HG03139 (cell line): ENCODE measurements at regions not wholly inside any gene's neighbourhood (a gene's known extent, or its start where the extent isn't known, plus 50 kb on each side); places are given as distances from the start of the nearest gene placed in this dataset.

ENCODE experiments used
- ATAC-seq: cut with Tn5 transposase; IDR thresholded peaks from one replicate; pipeline ENCODE4 v1.9.1; 2021; ENCODE audit not compliant: unreplicated experiment

DNA sequence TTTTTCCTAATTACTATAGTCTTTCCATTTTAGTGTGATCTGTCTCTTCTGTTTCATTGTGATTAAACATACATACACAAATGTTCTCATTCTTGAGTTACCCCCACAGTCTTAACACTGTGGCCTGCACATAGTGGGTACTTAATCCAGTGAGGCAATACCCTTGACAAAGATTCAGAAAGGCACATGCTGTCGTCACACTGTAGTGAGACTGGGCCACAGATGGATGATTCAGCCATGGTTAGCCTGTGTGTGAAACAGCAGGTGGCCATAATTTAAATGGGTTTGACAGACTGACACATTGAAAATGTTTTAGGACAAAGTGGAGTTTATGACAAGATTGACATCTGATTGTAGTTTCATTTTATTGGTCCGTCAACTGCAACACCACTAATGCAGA lies 313.1 kb downstream of the C11orf87 start:
- ATAC-seq: no peak

DNA sequence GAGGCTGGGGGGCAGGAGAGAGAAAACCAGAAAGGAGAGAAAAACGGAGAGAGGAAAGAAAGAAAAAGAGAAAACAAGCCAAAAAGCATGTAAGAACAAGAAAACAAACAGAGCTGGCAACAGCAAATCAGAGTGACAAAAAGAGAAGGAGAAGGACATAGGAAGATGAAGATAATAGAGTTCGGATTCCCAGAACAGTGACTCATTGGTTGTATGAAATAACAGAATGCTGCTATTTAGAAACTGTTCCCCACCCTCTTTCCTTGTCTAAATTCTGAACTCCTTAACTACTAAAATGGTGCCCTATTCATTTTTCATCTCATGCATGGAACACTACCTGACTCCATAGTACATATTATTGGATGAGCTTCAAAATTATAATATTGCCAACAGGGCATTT lies 317.4 kb downstream of the C11orf87 start:
- ATAC-seq: no peak

DNA sequence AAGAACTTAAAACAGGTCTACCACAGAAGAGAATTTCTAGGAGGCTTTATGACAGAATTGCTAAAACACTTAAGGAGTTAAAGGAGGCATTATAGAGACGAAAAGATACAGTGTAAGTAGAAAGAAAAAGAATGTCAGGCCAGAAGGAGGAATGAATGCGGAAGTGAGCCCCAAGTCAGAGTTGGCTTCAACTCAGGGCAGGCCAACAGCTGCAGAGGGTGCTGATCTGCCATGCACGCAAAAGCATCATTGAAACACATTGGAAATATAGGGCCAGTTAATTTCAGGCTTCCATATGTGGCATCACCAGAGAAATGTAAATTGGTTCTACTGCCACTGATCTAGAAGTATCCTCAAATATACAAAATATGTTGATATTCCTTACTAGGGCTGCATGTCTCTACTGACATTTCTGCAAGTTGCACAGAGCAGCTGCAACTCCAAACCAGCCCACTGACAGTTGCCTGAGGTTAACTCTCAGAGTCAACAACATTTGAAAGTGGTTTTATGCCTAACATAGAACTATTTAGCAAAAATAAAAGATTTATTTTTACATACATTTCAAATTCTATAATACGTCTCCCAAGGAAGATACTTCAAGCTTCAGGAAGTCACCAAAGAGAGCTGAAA lies 324.1 kb downstream of the C11orf87 start:
- no peak for ATAC-seq

DNA sequence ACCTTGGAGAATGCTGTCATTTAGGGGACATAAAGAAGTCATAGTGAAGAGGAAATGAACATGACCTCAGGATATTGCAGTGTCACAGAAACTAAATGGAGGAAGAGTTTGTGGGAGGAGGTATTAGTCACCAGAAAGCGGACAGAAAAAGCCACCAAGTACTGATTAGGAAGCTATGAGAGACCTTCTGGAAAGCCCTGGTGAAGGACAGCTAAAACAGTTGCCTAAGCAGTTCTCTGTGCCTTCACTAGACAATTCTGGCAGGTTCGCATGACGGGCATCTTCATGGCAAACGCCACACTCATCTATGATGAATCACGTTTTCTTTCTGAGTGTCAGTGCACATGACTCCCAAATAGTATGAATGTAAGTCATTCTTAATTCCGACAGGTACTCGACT lies 325.8 kb downstream of the C11orf87 start:
- ATAC-seq: no peak

DNA sequence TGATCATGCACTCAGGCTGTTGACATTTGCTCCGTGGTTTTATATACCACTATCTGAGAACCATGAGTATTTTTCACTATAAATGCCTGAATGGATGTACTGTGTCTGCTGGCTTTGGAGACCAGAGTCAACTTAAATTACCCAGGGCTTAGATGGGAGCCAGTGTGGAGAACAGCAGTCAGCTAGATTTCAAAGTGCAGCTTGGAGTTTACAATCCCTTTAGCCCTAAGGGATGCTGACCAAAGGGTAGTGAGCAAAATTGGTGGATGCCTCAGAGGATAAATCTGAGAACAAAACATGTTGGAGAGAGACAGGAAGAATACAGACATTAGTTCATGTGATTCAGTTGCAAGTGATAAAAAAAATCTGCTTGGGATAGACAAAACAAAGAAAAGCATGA lies 327.5 kb downstream of the C11orf87 start:
- ATAC-seq: no peak

DNA sequence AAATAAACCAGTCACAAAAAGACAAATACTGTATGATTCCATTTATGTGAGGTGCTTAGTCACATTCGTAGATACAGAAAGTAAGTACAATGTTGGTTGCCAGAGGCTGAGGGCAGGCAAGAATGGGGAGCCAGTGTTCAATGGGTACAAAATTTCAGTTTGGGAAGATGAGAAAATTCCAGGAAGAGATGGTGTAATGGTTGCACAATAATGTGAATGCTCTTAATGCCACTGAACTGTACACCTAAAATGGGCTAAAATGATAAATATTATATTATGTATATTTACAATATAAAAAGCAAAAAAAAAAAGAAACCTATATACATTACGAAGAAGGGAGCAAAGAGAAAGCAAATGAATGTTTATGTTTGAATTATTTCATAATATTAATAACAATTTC lies 329.0 kb downstream of the C11orf87 start:
- ATAC-seq: no peak

DNA sequence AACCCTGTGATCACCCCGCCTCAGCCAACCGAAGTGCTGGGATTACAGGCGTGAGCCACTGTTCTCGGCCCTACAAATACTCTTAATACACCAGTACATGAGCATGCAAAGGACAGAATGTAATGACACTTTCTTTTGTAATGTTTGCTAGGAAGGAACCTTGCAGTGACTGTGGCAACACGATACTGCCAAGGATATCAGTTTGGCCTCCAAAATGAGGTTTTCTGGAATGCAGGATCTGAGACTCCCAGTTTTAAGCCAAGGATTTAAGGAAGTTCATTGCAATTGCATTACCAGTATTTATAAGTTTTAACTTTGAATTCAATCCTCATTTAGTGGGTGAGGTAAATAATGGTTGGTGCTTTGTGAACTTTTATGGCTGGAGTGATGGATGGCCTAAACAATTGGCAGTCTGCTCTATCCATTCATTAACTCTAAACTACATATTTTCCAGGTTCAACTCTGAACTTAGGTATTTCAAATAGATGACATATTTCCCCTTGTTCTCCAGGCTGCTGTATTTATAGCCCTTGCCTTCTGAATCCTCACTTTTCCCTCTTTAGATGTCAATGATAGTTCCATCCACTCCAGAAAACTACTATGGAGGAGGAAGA lies 330.3 kb downstream of the C11orf87 start:
- ATAC-seq: no peak

DNA sequence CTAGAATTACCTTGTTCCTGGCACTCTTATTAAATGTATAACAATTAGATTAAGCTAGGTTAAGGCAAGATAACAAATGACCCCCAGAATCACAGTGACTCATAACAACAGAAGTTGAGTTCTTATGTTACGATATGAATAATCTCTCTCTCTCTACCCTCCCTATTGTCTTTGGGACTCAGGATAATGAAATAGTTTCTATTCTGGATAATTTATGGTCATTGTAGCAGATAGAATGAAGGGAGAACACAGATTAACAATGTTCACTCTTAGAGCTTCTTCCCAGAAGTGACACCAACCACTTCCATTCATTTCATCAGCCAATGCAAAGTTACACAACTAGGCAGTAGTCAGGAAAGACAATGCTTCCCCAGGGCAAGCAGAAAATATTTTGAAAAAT lies 334.5 kb downstream of the C11orf87 start:
- ATAC-seq: no peak

DNA sequence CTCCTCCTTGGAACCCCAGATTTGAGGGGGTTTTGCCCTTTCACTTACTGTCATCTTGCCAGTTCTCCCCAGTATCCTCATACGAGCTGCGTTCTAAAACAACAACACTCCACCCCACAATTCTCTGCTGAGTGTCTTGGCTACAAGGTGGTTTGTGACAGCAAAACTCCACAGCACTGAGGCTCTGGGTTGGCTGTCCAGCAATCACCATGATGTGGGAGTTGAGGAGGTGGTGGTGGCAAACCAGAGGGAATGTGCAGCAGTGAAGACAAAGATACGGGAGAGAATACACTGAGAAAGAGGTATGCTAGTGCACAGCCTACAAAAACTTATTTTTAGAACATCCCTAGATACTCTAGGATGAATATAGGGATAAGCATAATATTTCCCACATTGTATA lies 335.0 kb downstream of the C11orf87 start:
- no peak for ATAC-seq

DNA sequence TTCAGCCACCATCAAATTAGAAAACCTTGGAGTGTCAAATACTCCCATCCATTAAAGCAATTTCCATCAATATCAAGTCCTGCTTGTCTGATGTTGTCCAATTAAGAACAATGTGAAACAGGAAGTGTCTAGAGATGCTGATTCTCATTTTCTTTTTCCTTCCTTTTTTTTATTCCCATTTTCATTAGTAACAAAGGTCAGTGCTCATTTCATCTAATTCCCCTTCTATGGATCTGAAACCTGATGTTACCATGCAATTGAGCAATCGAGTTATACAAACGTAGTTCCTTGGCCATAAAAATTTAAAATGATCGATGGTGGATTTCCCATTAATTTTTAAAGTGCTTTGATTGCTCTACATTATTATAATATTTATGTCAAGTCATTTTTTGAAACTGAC lies 330.6 kb upstream of the ZC3H12C start:
- no peak for ATAC-seq

DNA sequence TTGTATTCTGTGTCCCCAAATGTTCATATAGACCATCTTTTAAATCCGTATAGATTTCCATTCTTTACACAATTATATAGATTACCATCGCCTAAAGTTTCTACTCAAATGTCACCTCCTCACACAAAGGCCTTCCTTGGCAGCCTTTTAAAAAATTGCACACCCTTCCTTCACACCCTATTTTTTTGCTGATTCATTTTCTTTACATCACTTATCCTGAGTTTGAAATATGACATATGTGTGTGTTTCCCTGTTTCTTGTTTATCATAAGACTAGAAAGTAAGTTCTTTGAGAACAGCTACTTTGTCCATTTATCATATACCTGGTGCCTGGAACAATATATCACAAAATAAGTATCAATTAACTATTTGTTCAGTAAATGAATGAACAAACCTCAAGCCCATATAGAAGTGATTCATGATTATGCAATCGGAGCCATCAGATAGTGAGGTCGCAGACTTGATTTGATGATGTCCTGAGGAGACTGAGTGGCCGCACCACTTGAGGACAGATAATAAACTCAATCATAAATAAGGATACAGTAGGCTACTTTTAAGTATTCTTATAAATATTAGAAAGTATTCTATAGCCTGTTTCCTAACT lies 327.4 kb upstream of the ZC3H12C start:
- no peak for ATAC-seq

DNA sequence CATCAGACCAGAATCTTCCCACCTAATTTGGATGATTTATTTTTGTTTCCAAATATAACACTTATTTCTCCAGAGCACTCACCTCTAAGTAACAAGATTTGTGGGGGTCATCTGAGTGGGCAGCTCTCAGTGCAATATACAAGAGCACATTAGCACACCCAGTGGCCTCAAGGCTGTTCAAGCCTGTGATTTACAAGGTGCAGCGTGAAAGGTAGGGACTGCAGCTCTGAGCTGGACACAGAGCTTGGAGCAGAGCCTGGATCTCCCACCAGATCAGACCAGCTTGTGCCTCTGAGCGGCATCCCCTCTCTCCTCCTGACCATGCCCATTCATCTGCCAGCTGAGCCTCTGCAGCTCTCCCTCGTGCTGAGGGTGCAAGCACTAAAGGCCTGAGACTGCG lies 323.3 kb upstream of the ZC3H12C start:
- no peak for ATAC-seq

DNA sequence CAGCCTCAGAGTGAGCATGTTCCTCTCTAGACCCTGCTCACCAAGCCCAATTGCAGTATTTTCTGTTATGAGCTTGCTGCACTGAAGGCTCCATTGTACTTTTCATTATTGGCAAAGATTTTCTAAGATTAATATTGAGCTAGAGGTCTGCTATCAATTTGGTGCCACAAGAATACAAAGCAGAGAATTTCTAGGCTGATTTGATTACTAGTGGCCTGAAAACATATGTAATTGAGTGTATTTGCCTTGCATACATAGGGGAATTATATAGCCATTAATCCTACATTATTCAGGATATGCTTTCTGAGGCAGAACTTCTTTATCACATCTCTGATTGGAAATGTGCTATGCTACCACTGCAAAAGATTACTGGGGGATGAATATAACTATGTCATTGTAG lies 322.9 kb upstream of the ZC3H12C start:
- no peak for ATAC-seq

DNA sequence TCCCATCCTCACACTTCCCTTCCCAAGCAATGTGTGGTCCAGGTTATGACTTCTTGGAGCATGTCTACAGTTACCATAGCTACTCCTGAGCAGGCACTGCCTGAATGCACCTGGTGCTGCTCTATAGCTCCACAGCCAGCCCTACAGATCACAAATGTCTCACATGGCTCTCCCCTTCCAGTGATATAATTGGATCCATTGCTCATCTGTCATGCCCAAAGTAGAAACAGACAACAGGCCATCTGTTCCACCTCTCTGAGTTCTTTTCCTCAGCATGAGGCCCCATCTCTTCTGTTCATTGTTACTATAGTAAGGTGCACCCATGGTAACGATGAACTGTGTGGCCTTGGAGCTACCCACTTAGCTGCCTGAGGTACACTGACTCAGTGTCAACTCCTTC lies 320.3 kb upstream of the ZC3H12C start:
- no peak for ATAC-seq

DNA sequence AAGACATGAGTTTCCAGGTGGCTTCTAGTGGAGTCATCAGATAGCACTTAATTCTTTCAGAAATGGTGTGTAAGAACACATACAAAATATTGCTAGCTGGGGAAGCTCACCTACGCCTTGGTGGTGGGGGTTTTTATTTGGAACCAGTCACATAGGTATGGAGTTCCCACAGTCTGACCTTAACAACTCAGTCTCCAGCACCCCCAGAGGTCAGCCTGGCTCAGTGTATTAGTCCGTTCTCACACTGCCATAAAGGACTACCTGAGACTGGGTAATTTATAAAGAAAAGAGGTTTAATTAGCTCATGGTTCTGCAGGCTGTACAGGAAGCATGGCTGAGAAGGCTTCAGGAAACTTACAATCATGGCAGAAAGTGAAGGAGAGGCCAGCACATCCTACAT lies 317.5 kb upstream of the ZC3H12C start:
- no peak for ATAC-seq

DNA sequence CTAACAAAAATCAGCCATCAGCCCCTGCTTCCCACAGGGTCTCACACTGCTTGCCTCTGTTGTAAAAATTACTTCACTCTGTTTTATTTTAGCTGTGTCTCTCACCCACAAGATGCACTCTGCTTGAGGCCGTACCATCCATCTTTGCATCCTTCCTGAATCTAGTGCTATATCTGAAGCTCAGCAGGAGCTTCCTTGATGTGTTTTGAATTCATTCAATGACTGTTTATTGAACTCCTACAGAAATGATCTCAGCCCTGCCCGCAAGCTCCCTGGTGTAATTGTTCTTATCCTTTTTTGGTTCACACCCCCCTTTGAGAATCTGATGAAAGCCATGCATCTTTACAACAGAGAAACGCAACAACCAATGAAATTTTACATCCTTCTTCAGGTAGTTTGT lies 310.2 kb upstream of the ZC3H12C start:
- ATAC-seq: no peak

DNA sequence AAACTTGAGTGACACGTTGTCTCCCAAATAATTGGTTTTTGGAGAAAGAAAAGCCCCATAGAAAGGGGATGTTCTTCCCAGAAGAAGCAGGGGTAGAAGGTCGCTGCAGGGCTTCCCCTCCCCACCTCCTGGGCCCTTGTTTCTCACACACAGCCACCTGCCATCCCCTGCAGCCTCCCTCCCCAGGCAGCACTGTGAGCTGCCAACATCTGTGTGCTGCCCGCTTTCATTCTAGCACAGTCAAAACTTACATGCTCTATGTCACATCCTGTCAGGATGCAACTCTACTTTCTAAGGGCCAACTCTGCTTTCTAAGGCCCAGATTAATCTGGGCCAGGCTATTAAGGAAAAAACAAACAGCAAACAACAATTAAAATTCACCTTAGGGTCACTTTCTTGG lies 309.4 kb upstream of the ZC3H12C start:
- ATAC-seq: peak; percentile 81

DNA sequence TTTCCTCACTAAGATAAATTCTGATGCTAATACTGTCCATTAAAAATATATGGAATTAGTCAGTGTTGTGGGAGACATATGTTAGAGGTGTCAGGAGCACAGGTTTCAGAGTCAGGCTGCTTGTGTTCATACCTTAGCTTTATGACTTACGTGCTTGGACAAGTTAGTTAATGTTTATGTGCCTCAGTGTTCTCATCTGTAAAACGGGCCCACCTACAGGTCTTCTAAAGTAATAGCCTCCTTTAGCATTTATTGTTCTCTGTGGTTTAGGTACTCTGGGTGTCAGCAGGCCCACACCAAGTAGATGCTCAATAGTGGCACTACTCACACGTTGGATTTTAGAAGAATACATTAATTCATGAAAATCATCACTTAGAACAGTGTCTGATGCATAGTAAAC lies 308.7 kb upstream of the ZC3H12C start:
- no peak for ATAC-seq

DNA sequence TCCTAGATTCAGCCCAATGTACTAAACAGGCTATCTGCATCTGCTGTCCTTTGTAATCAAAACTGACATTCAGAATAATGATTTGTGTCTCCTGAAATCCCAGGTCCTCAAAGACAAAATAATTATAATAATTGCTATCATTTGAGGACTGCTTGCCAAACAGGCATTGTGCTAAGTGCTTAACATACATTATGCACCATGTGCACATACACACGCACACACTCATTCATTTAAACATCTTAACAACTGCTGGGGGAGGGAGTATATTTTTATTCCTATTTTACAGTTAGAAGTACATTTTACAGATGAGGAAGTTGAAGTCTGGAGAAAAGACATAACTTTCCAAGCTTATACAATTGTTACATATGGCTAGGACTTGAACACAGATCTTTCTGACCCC lies 308.0 kb upstream of the ZC3H12C start:
- no peak for ATAC-seq

DNA sequence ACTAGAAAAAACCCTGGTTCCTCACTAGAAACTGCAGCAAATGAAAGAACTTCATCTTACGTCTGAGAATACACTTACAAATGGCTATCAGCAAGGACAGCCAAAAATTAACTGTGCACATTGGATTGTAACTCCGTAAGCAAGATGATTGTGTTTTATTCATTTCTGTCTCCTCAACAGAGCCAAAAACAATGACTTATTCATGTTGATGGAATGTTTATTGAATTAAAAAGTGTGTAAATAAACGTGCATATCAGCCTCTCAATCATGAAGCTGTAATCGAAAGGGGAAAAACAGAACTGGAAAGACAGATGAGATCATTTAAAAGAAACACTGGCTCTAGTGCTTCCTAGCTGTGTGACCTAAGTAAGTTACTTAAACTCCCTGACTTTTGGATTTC lies 307.5 kb upstream of the ZC3H12C start:
- no peak for ATAC-seq

DNA sequence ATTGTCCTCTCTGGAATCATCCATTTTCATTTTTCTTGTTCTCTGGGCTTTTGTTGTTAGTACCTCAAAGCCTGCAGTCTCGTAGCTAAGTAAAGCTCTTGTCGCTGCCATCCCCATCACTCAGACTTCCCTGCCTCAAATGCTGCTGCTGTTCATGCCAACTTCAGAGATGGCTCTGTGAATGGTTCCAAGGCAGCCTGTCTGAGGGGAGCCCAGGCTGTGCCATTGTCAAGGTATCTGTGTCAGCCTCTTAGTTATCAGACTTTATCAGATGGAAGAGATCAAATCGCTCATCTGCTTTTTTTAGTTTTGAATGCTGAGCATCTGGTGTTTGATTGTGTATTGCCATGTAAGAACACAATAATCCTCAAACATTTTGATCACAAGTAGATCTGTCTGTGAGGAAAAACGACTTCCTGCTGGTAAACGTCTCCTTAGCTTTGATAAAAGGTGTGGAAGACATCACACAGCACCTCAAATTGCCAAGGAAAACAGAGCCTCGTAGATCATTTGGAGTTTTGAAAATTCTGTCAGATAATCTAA lies 304.2 kb upstream of the ZC3H12C start:
- ATAC-seq: no peak

DNA sequence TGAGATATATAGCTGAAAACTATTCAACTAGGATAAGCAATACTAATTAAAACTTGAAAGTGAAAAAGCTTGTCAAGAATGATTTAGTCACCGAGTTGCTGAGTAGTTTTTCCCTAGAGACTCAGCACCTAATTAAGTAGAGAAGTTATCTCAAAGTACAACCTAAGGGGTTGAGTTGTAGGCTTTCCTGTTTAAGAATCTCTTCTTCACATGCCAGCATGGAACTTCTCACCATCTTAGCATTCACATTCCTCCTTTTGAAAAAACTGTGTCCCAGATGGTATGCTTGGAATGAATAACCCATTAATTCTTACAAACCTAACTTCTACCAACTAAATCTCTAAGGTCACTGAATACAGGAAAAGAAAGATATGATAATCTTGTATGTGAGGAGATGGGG lies 303.3 kb upstream of the ZC3H12C start:
- no peak for ATAC-seq

DNA sequence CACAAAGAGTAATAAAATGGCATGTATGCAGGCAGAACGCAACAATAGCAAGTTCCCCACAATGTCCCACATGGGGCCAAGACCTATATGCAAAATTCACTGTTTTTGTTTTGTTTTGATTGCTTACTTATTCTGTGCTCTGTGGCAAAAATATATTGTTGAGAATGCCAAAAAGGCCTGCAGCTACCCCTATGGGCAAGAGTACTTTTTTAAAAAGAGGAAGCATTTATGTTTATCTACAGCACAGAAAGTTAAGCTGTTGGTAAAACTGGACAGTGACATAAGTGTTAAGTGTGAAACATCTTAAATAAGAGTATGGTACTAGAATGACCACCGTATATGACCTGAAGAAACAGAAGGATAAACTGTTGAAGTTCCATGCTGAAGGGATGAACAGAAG lies 301.9 kb upstream of the ZC3H12C start:
- no peak for ATAC-seq
